WTC11 (cell line): ENCODE measurements at regions not wholly inside any gene's neighbourhood (a gene's known extent, or its start where the extent isn't known, plus 50 kb on each side); places are given as distances from the start of the nearest gene placed in this dataset.

ENCODE experiments used
- ATAC-seq: fragments of 200-7000 bp; cut with Tn5 transposase; 2 replicates; pipeline ENCODE4 v1.10.0; 2021; ENCODE audit warnings: mild to moderate bottlenecking, moderate library complexity
- CTCF ChIA-PET: fragments of 300-600 bp; sonication (Branson Sonifier 250); formaldehyde crosslinking; loops from one replicate; lab custom pipeline; 2021; ENCODE audit warnings: antibody characterized with exemption; lab: Charles Lee
- POLR2A ChIA-PET: fragments of 350-600 bp; sonication (Branson Sonifier 250); formaldehyde crosslinking; loops from one replicate; lab custom pipeline; 2021; ENCODE audit warnings: antibody characterized with exemption; lab: Charles Lee
- DNase-seq: peaks from one replicate; pipeline ENCODE4 v3.0.0; 2021; ENCODE audit warnings: low spot score
- H3K27ac Mint-ChIP-seq: 2 replicates; pipeline ENCODE4 v1.8.0; 2021; ENCODE audit warnings: mixed read lengths
- H3K27me3 Mint-ChIP-seq: 2 replicates; pipeline ENCODE4 v1.8.0; 2021; ENCODE audit warnings: low read depth, mild to moderate bottlenecking, moderate library complexity, mixed read lengths
- H3K36me3 Mint-ChIP-seq: 2 replicates; pipeline ENCODE4 v1.8.0; 2021; ENCODE audit warnings: mixed read lengths
- H3K4me1 Mint-ChIP-seq: 2 replicates; pipeline ENCODE4 v1.8.0; 2022; ENCODE audit warnings: mixed read lengths
- H3K4me3 Mint-ChIP-seq: 2 replicates; pipeline ENCODE4 v1.8.0; 2021; ENCODE audit warnings: mild to moderate bottlenecking, moderate library complexity, mixed read lengths
- H3K9me3 Mint-ChIP-seq: 2 replicates; pipeline ENCODE4 v1.8.0; 2021; ENCODE audit warnings: mixed read lengths
- ATF2 ChIP-seq: sonication (generic); formaldehyde crosslinking; IDR thresholded peaks from 2 replicates; pipeline ENCODE4 v1.8.1; 2022; ENCODE audit warnings: low read depth, missing genetic modification reagents, borderline replicate concordance
- ATF3 ChIP-seq: sonication (generic); formaldehyde crosslinking; conservative IDR thresholded peaks from 2 replicates; pipeline ENCODE4 v1.8.1; 2022; ENCODE audit warnings: mild to moderate bottlenecking, missing genetic modification reagents
- CDX4 ChIP-seq: fragments of 250-450 bp; sonication (Bioruptor Pico); IDR thresholded peaks from 2 replicates; pipeline ENCODE4 v1.9.0; 2021; ENCODE audit warnings: moderate library complexity, mild to moderate bottlenecking, inconsistent platforms, borderline replicate concordance
- ELF4 ChIP-seq: sonication (generic); formaldehyde crosslinking; IDR thresholded peaks from 2 replicates; pipeline ENCODE4 v1.8.1; 2022; ENCODE audit warnings: low read depth, mild to moderate bottlenecking, moderate library complexity, missing genetic modification reagents
- FOXK1 ChIP-seq: sonication (generic); formaldehyde crosslinking; IDR thresholded peaks from 2 replicates; pipeline ENCODE4 v1.8.0; 2022; ENCODE audit warnings: mild to moderate bottlenecking, moderate library complexity, missing genetic modification reagents
- FOXP4 ChIP-seq: sonication (generic); formaldehyde crosslinking; IDR thresholded peaks from 2 replicates; pipeline ENCODE4 v1.8.0; 2022; ENCODE audit warnings: mild to moderate bottlenecking, missing genetic modification reagents
- GRHL2 ChIP-seq: fragments of 250-450 bp; sonication (Bioruptor Pico); IDR thresholded peaks from 2 replicates; pipeline ENCODE4 v1.8.0; 2022; ENCODE audit warnings: mild to moderate bottlenecking, moderate library complexity; ENCODE audit not compliant: insufficient replicate concordance, severe bottlenecking
- HMGA2 ChIP-seq: fragments of 250-450 bp; sonication (Bioruptor Pico); IDR thresholded peaks from 2 replicates; pipeline ENCODE4 v1.4.0; 2021; ENCODE audit warnings: mild to moderate bottlenecking, moderate library complexity
- HMGXB4 ChIP-seq: sonication (generic); formaldehyde crosslinking; IDR thresholded peaks from 2 replicates; pipeline ENCODE4 v1.8.1; 2023; ENCODE audit warnings: mild to moderate bottlenecking, moderate library complexity, missing genetic modification reagents
- IRF1 ChIP-seq: sonication (generic); formaldehyde crosslinking; IDR thresholded peaks from 2 replicates; pipeline ENCODE4 v1.8.0; 2023; ENCODE audit warnings: missing genetic modification reagents
- KAT7 ChIP-seq: sonication (generic); formaldehyde crosslinking; IDR thresholded peaks from 2 replicates; pipeline ENCODE4 v1.8.1; 2023; ENCODE audit warnings: missing genetic modification reagents, mild to moderate bottlenecking, borderline replicate concordance
- MXD4 ChIP-seq: fragments of 250-450 bp; sonication (Bioruptor Pico); IDR thresholded peaks from 2 replicates; pipeline ENCODE4 v1.8.0; 2021; ENCODE audit warnings: mild to moderate bottlenecking, moderate library complexity, borderline replicate concordance
- MYBL2 ChIP-seq: sonication (generic); formaldehyde crosslinking; IDR thresholded peaks from 2 replicates; pipeline ENCODE4 v1.8.1; 2023; ENCODE audit warnings: mild to moderate bottlenecking, moderate library complexity, missing genetic modification reagents
- NR1H2 ChIP-seq: sonication (generic); formaldehyde crosslinking; IDR thresholded peaks from 2 replicates; pipeline ENCODE4 v1.9.0; 2021; ENCODE audit warnings: mild to moderate bottlenecking, moderate library complexity, missing genetic modification reagents
- PRDM15 ChIP-seq: sonication (generic); formaldehyde crosslinking; IDR thresholded peaks from 2 replicates; pipeline ENCODE4 v1.8.0; 2022; ENCODE audit warnings: missing genetic modification reagents
- PRRX2 ChIP-seq: fragments of 250-450 bp; sonication (Bioruptor Pico); IDR thresholded peaks from 2 replicates; pipeline ENCODE4 v1.8.0; 2021; ENCODE audit warnings: mild to moderate bottlenecking
- RELA ChIP-seq: sonication (generic); formaldehyde crosslinking; IDR thresholded peaks from 2 replicates; pipeline ENCODE4 v1.8.1; 2022; ENCODE audit warnings: missing genetic modification reagents, mild to moderate bottlenecking, borderline replicate concordance
- TEAD4 ChIP-seq: sonication (generic); formaldehyde crosslinking; IDR thresholded peaks from 2 replicates; pipeline ENCODE4 v1.8.0; 2022; ENCODE audit warnings: mild to moderate bottlenecking, missing genetic modification reagents
- ZNF416 ChIP-seq: fragments of 250-450 bp; sonication (Bioruptor Pico); IDR thresholded peaks from 2 replicates; pipeline ENCODE4 v1.9.0; 2021; ENCODE audit warnings: mild to moderate bottlenecking, inconsistent platforms
- ZNF512 ChIP-seq: sonication (generic); formaldehyde crosslinking; IDR thresholded peaks from 2 replicates; pipeline ENCODE4 v1.8.1; 2022; ENCODE audit warnings: missing genetic modification reagents, borderline replicate concordance

- CTCF ChIA-PET, result interaction anchor here (1.0 to 1.4 kb wide), 4 partner anchors 49 to 133 kb away, joined by 3 to 4 read pairs (median 4); no protein-coding TSS in a partner anchor
- no peaks in the 10 kb centered on the region for H3K27me3 Mint-ChIP-seq
- TF ChIP-seq KAT7 (no peak), ZNF512 (CRISPR knock-in tag) (no peak), ELF4 (CRISPR knock-in tag) (no peak), PRDM15 (CRISPR knock-in tag) (no peak), CDX4 (no peak), FOXK1 (CRISPR knock-in tag) (no peak), FOXP4 (CRISPR knock-in tag) (no peak), HMGXB4 (CRISPR knock-in tag) (no peak), MYBL2 (CRISPR knock-in tag) (no peak), ZNF416 (CRISPR knock-in tag) (no peak), ATF3 (no peak), IRF1 (CRISPR knock-in tag) (no peak), RELA (CRISPR knock-in tag) (no peak)
- no peak overlapping the region for H3K4me3 Mint-ChIP-seq
- peaks cover 45% of the 10 kb centered on the region for H3K4me1 Mint-ChIP-seq
- no peaks in the 10 kb centered on the region for H3K9me3 Mint-ChIP-seq
- no peak overlapping the region for H3K27ac Mint-ChIP-seq
- DNase-seq, result no peak
- no peak for ATAC-seq
- POLR2A ChIA-PET, result no interaction called here
- H3K36me3 Mint-ChIP-seq, result no peaks in the 10 kb centered on the region
Measured at GRCh38 chr14:22508662-22509035, 80.4 kb downstream of the DAD1 start.

GRCh38 chr14:22508150-22508457 lies 80.9 kb downstream of the DAD1 start:
- ChIA-PET POLR2A (no interaction called here), CTCF (interaction anchor here (1.0 to 1.4 kb wide), 3 partner anchors 62 to 133 kb away, joined by 3 to 5 read pairs (median 4); no protein-coding TSS in a partner anchor)
- Mint-ChIP-seq H3K36me3 (no peaks in the 10 kb centered on the region), H3K9me3 (no peaks in the 10 kb centered on the region), H3K27me3 (no peaks in the 10 kb centered on the region), H3K4me3 (no peak overlapping the region), H3K4me1 (peaks cover 45% of the 10 kb centered on the region), H3K27ac (no peak overlapping the region)
- no peak for DNase-seq
- no peak for ATAC-seq
- TF ChIP-seq PRRX2 (CRISPR knock-in tag), result no peak
- no peak for TF ChIP-seq ATF2 (CRISPR knock-in tag)
- TF ChIP-seq MXD4, result no peak
- no peak for TF ChIP-seq HMGA2 (CRISPR knock-in tag)
- no peak for TF ChIP-seq GRHL2 (CRISPR knock-in tag)
- TF ChIP-seq ZNF416 (CRISPR knock-in tag), result no peak
- TF ChIP-seq HMGXB4 (CRISPR knock-in tag), result no peak
- TF ChIP-seq TEAD4 (CRISPR knock-in tag), result no peak
- TF ChIP-seq NR1H2 (CRISPR knock-in tag), result no peak
